ENCODE measurements at regions not wholly inside any gene's neighbourhood (a gene's known extent, or its start where the extent isn't known, plus 50 kb on each side); places are given as distances from the start of the nearest gene placed in this dataset.
"Not testable (repeated sequence)": the region's sequence is repeated elsewhere in the genome, so short reads cannot be mapped to it uniquely, and the experiment has no call there.

DNA sequence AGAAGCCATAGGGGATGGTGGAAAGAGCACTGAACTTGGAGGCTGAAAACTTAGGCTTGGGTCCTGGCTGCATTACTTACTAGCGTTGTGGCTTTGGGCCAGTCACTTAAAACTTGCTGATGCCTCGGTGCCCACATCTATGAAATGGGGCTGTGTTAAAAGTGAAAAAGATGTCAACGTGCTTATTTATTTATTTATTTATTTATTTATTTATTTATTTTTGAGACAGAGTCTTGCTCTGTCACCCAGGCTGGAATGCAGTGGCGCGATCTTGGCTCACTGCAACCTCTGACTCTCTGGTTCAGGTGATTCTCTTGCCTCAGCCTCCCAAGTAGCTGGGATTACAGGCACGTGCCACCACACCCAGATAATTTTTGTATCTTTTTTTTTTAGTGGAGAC lies 94.3 kb downstream of the MRM1 start:
- not testable (repeated sequence) for TF ChIP-seq POLR2A (IDR thresholded peaks at IDR 0.05)
- TF ChIP-seq, protein P1, sequence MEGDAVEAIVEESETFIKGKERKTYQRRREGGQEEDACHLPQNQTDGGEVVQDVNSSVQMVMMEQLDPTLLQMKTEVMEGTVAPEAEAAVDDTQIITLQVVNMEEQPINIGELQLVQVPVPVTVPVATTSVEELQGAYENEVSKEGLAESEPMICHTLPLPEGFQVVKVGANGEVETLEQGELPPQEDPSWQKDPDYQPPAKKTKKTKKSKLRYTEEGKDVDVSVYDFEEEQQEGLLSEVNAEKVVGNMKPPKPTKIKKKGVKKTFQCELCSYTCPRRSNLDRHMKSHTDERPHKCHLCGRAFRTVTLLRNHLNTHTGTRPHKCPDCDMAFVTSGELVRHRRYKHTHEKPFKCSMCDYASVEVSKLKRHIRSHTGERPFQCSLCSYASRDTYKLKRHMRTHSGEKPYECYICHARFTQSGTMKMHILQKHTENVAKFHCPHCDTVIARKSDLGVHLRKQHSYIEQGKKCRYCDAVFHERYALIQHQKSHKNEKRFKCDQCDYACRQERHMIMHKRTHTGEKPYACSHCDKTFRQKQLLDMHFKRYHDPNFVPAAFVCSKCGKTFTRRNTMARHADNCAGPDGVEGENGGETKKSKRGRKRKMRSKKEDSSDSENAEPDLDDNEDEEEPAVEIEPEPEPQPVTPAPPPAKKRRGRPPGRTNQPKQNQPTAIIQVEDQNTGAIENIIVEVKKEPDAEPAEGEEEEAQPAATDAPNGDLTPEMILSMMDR (IDR thresholded peaks at IDR 0.05): not testable (repeated sequence)
